Ectodermal cell (in vitro differentiated cells): ENCODE measurements at regions not wholly inside any gene's neighbourhood (a gene's known extent, or its start where the extent isn't known, plus 50 kb on each side); places are given as distances from the start of the nearest gene placed in this dataset.

Experiments
- H3K27ac ChIP-seq: 2 replicates; pipeline ENCODE4 v1.7.0; 2013; ENCODE audit warnings: mild to moderate bottlenecking, low read depth, low read length; ENCODE audit not compliant: insufficient read depth, poor library complexity, severe bottlenecking
- H3K27me3 ChIP-seq: 2 replicates; pipeline ENCODE4 v1.7.0; 2013; ENCODE audit warnings: mild to moderate bottlenecking, low read length; ENCODE audit not compliant: insufficient read depth, control insufficient read depth, poor library complexity, severe bottlenecking
- H3K36me3 ChIP-seq: one replicate; pipeline ENCODE4 v1.7.0; 2013; ENCODE audit warnings: low read length; ENCODE audit not compliant: control insufficient read depth, insufficient read depth
- H3K4me1 ChIP-seq: one replicate; pipeline ENCODE4 v1.7.0; 2013; ENCODE audit warnings: low read length; ENCODE audit not compliant: control insufficient read depth, insufficient read depth
- H3K4me3 ChIP-seq: 2 replicates; pipeline ENCODE4 v1.7.0; 2013; ENCODE audit warnings: low read depth, low read length, control low read depth; ENCODE audit not compliant: insufficient read depth
- H3K9me3 ChIP-seq: 2 replicates; pipeline ENCODE4 v1.7.0; 2013; ENCODE audit warnings: mild to moderate bottlenecking, low read length, moderate library complexity; ENCODE audit not compliant: control insufficient read depth
- WGBS, 2 experiments: methylation state at CpG; one replicate each; pipeline ENCODE4 v1.1.7; 2013; ENCODE audit warnings: missing lambda C conversion rate in 2 of 2; 5-methylcytosine and 5-hydroxymethylcytosine counted together

DNA sequence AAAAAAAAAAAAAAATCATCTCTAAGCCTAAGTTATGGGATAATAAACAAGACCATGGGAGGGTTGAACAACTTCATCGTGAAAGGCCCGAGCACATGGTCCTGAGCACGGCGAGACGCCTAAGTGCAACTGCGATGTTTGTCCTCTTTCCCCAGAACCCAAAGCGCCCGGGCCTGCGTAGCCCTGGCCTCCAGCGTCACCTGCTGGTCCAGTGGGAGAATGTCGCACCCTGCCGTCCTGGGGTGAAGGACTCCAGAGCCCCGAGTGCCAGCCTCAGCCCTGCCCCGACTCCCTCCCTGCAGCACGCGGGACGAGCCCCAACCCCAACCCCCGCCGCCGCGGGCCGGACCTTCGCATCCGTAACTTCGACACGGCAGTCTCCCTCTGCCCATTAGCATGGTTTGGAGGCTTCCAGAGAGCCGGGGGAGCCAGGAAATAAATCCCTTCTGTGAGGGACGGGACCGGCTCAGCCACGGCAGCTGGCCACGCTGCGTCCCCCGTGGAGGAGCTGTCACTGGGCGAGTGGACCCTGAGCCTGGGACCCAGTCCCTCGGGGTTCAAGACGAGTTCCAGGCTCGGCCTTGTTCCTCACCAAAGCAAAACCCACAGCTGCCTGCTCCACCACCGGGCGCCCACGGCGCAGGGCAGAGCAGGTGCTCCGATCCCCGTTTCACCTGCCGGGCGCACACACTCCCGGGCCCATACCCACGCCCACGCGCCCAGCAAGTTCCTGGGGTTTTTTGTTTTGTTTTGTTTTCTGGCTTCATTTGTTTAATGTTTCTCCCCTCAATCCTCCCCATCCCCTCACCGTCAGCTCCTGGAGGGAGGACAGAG lies 132.5 kb upstream of the HAND1 start:
- H3K9me3 ChIP-seq, result no peaks in the 10 kb centered on the region
- H3K4me1 ChIP-seq, result peaks cover 23% of the 10 kb centered on the region
- H3K27me3 ChIP-seq, result peaks cover 48% of the 10 kb centered on the region
- H3K4me3 ChIP-seq, result peak overlapping the region; percentile 26
- H3K36me3 ChIP-seq, result no peaks in the 10 kb centered on the region
- no peak overlapping the region for H3K27ac ChIP-seq
- 1 to 2% methylated on average over 47 to 50 of the region's 50 CpGs for WGBS, 2 experiments

GRCh38 chr5:154609251-154609650 lies 131.2 kb upstream of the HAND1 start:
- no peaks in the 10 kb centered on the region for H3K9me3 ChIP-seq
- no peak overlapping the region for H3K4me3 ChIP-seq
- no peak overlapping the region for H3K27ac ChIP-seq
- H3K36me3 ChIP-seq, result no peaks in the 10 kb centered on the region
- H3K27me3 ChIP-seq, result peaks cover 57% of the 10 kb centered on the region
- peaks cover 23% of the 10 kb centered on the region for H3K4me1 ChIP-seq
- WGBS, 2 experiments, result 76 to 80% methylated on average over 3 of the region's 3 CpGs

DNA sequence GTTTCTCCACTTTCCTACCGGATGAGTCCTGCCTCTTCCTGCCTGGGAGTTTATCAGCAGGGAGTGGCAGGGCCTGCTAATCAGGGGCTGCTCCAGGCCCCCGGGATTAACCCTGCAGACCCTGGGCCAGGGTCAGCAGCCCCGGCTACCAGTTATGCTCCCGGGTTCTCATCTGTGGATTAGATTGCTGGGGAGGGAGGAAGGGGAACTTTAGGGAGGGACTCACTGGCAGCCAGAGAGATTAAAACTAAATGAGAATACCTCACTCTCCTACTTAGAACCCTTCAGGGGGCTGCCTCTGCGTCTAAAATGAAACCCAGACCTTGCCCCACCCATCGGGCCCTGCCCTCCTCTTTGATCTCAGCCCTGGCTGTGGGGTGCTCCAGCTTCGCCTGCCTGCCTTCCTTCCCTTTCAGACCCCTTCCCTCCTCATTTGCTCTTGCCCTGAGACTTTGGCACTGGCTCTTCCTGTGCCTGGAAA lies 130.5 kb upstream of the HAND1 start:
- Histone ChIP-seq H3K9me3 (no peaks in the 10 kb centered on the region), H3K27ac (no peak overlapping the region), H3K4me1 (peaks cover 23% of the 10 kb centered on the region), H3K36me3 (no peaks in the 10 kb centered on the region), H3K4me3 (no peak overlapping the region), H3K27me3 (peaks cover 63% of the 10 kb centered on the region)
- WGBS, 2 experiments, result 9 to 13% methylated on average over 7 of the region's 7 CpGs

DNA sequence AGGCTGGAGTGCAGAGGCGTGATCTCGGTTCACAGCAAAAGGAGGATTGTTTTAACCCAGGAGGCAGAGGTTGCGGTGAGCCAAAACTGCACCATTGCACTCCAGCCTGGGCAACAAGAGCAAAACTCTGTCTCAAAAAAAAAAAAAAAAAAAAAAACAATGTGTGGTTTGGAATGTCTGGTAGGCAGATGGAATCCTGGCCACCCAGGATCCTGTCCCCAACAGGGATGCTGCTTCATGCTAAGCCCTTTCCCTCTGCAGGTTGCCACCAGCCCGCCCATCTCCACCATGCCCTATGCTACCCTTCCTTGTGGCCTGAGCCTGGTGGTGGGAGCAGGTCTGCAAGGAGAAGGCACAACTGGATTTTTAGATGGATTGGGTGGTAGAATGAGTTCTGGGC lies 129.7 kb upstream of the HAND1 start:
- 85 to 91% methylated on average over 3 to 4 of the region's 4 CpGs for WGBS, 2 experiments

GRCh38 chr5:154606246-154606645 lies 128.2 kb upstream of the HAND1 start:
- Histone ChIP-seq H3K4me3 (no peak overlapping the region), H3K4me1 (peaks cover 19% of the 10 kb centered on the region), H3K27me3 (peaks cover 44% of the 10 kb centered on the region), H3K27ac (no peak overlapping the region), H3K9me3 (no peaks in the 10 kb centered on the region), H3K36me3 (no peaks in the 10 kb centered on the region)
- 68 to 70% methylated on average over 4 of the region's 4 CpGs for WGBS, 2 experiments

More for the DNA sequence above, 129.7 kb upstream of the HAND1 start:
- no peaks in the 10 kb centered on the region for H3K36me3 ChIP-seq
- no peak overlapping the region for H3K4me3 ChIP-seq
- no peaks in the 10 kb centered on the region for H3K9me3 ChIP-seq
- H3K27ac ChIP-seq, result no peak overlapping the region
- H3K4me1 ChIP-seq, result peaks cover 23% of the 10 kb centered on the region
- H3K27me3 ChIP-seq, result peaks cover 59% of the 10 kb centered on the region

DNA sequence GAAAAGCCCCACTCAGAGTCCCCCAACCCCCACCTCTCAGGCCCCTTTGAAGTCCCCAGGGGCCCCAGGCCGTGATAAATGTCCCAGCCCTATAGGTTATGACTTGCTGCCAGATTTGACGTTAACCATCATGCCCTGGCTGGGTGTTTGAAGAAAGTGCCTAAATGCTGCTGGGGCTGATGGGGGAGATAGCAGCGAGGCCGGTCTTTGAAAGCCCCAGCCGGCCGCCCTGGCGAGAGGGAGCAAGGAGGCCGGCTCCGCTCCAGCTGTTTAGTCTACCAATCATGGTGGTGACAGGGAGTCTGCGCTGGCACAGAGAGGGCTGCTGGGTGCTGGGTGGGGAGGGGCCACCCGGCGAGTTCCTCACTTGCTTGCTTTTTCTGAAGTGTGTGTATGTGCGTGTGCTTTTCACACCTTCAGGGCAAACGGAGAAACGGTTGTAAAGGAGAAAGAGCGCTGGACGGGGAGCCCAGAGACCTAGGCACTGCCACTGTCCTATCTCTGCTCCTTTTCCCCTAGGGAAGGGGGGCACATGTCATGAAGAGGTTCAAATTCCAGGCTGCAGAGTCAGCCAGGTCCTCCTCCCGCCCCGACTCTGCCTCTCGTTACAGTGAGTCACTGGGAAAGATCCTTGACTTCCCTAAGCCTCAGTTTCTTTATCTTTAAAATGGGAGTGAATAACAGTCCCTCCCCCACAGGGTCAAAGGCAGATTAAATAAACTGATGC lies 126.1 kb upstream of the HAND1 start:
- Histone ChIP-seq H3K27ac (no peak overlapping the region), H3K36me3 (no peaks in the 10 kb centered on the region), H3K4me1 (peaks cover 14% of the 10 kb centered on the region), H3K27me3 (peaks cover 23% of the 10 kb centered on the region), H3K9me3 (no peaks in the 10 kb centered on the region), H3K4me3 (no peak overlapping the region)
- WGBS, 2 experiments, result 20 to 24% methylated on average over 20 of the region's 20 CpGs

- 60% methylated on average over 1 of the region's 1 CpG; no CpG with 5 or more reads in 1 of the 2 experiments for WGBS, 2 experiments
- Histone ChIP-seq H3K27me3 (peaks cover 18% of the 10 kb centered on the region), H3K36me3 (no peaks in the 10 kb centered on the region), H3K4me1 (peaks cover 7% of the 10 kb centered on the region), H3K27ac (no peak overlapping the region), H3K9me3 (no peaks in the 10 kb centered on the region), H3K4me3 (no peak overlapping the region)
These were observed 125.5 kb upstream of the HAND1 start for GRCh38 chr5:154603485-154603884.

- 86 to 91% methylated on average over 1 of the region's 1 CpG for WGBS, 2 experiments
- Histone ChIP-seq H3K9me3 (no peaks in the 10 kb centered on the region), H3K4me1 (peaks cover 3% of the 10 kb centered on the region), H3K36me3 (no peaks in the 10 kb centered on the region), H3K4me3 (no peak overlapping the region), H3K27ac (no peak overlapping the region), H3K27me3 (peaks cover 18% of the 10 kb centered on the region)
These were observed 125.0 kb upstream of the HAND1 start for GRCh38 chr5:154603011-154603410.

GRCh38 chr5:154601014-154601413 lies 123.0 kb upstream of the HAND1 start:
- Histone ChIP-seq H3K9me3 (no peaks in the 10 kb centered on the region), H3K27me3 (peaks cover 18% of the 10 kb centered on the region), H3K36me3 (no peaks in the 10 kb centered on the region), H3K4me1 (no peaks in the 10 kb centered on the region), H3K27ac (no peak overlapping the region), H3K4me3 (no peak overlapping the region)
- WGBS, 2 experiments, result 91 to 92% methylated on average over 7 of the region's 7 CpGs

- H3K36me3 ChIP-seq, result no peaks in the 10 kb centered on the region
- no peak overlapping the region for H3K4me3 ChIP-seq
- no peaks in the 10 kb centered on the region for H3K27me3 ChIP-seq
- H3K4me1 ChIP-seq, result no peaks in the 10 kb centered on the region
- H3K9me3 ChIP-seq, result no peaks in the 10 kb centered on the region
- WGBS, 2 experiments, result 82 to 89% methylated on average over 2 of the region's 2 CpGs
- no peak overlapping the region for H3K27ac ChIP-seq
These were observed 120.0 kb upstream of the HAND1 start for GRCh38 chr5:154598021-154598420.
